ENCODE measurements at regions not wholly inside any gene's neighbourhood (a gene's known extent, or its start where the extent isn't known, plus 50 kb on each side); places are given as distances from the start of the nearest gene placed in this dataset.

DNA sequence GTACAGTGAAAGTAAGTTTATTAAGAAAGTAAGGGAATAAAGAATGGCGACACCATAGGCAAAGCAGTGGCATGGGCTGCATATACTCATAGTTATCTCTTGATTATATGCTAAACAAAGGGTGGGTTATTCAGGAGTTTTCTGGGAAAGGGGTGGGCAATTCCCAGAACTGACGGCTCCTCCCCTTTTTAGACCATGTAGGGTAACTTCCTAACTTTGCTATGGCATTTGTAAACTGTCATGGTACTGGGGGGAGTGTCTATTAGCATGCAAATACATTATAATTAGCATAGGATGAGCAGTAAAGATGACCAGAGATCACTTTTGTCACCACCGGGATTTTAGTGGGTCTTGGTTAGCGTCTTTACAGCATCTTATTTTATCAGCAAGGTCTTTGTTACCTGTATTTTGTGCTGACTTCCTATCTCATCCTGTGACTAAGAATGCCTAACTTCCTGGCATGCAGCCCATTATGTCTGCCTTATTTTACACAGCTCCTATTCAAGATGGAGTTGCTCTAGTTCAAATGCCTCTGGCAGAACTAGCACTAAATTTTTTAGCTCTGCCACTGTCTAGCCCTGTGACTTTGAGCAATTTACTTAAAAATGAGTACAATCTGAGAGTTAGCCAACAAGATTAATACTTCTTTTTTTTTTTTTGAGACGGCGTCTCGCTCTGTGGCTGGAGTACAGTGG lies 110.3 kb upstream of the PALMD start:
- Histone ChIP-seq H3K27ac (ENCODE audit: low read depth in 1 of 2, low read length in 2 of 2) (no peak overlapping the region), H3K36me3 (replicated peaks in 1 of 2; ENCODE audit: control insufficient read depth in 1 of 2, insufficient read depth in 2 of 2, low read length in 2 of 2) (no peaks in the 10 kb centered on the region), H3K27me3 (ENCODE audit: control insufficient read depth in 2 of 2, insufficient read depth in 2 of 2, low read length in 2 of 2) (no peaks in the 10 kb centered on the region), H3K4me2 (replicated peaks; ENCODE audit: extremely low read depth, low read length, poor library complexity, severe bottlenecking) (no peak overlapping the region), H3K4me1 (ENCODE audit: control insufficient read depth in 1 of 2, insufficient read depth in 2 of 2, low read length in 2 of 2) (no peaks in the 10 kb centered on the region), H2AFZ (ENCODE audit: insufficient read depth, low read depth, low read length, poor library complexity, severe bottlenecking) (no peak overlapping the region), H3K4me3 (replicated peaks in 1 of 3; ENCODE audit: low read depth in 2 of 3, low read length in 3 of 3) (no peak overlapping the region), H4K20me1 (ENCODE audit: insufficient read depth, low read length) (no peaks in the 10 kb centered on the region), H3K9me3 (replicated peaks in 1 of 2; ENCODE audit: control insufficient read depth in 1 of 2, insufficient read depth in 1 of 2, low read length in 2 of 2) (no peaks in the 10 kb centered on the region), H3K9ac (ENCODE audit: insufficient read depth, low read length, poor library complexity, severe bottlenecking) (no peak overlapping the region), H3K79me2 (ENCODE audit: insufficient read depth, low read length) (no peaks in the 10 kb centered on the region)
- Mint-ChIP-seq H3K9me3 (no peaks in the 10 kb centered on the region), H3K27ac (no peak overlapping the region), H3K4me3 (no peak overlapping the region), H3K4me1 (no peaks in the 10 kb centered on the region), H3K36me3 (no peaks in the 10 kb centered on the region), H3K27me3 (ENCODE audit: low read depth in 3 of 3) (peaks cover 0 to 3% (median 2%) of the 10 kb centered on the region in 3 donors)
- intact Hi-C loops (cut with micrococcal nuclease) = no loop called here
- TF ChIP-seq CTCF (IDR thresholded peaks at IDR 0.05) = no peak
- 100% methylated on average over 2 of the region's 7 CpGs for WGBS (ENCODE audit: insufficient coverage)
- DNase-seq = no peak

DNA sequence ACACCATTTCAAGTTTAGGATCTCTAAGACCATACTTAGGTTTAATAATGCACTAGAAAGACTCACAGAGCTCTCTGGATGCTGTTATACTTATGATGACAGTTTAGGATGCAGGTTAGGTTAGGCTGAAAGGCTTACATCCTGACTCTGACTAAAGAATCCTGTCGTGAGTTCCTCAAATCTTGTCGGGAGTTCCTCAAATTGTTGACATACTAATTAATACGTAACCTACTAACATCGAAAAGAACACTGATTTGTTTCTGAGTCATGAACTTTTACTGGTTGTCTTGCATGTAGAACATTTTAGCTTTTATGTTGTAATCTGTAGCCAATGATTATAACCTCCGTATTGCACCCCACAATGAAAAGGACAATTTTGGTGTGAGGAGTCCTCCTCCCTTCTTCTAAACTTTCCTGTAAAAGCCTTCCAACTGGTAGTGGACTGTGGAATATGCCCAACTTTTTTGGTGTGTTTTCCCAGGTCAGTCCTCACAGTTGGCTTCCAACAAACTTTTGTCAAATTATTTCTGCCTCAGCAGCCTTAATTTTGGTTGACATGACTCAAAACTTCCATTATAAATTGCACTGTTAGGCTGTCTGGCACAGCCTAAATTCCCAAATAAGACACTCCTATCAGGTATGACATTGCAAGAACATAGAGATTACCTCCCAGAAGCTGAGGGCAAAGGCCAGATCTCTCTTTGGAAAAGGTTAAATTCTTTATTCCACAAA lies 107.9 kb upstream of the PALMD start:
- DNase-seq = peak in 1 of 3 donors; percentile 7
- no peak overlapping the region for H3K4me3 ChIP-seq (replicated peaks in 1 of 3; ENCODE audit: low read depth in 2 of 3, low read length in 3 of 3)
- Mint-ChIP-seq H3K4me1 (no peaks in the 10 kb centered on the region), H3K27me3 (ENCODE audit: low read depth in 3 of 3) (peaks cover 1 to 2% (median 2%) of the 10 kb centered on the region in 3 donors), H3K9me3 (no peaks in the 10 kb centered on the region), H3K4me3 (no peak overlapping the region), H3K36me3 (no peaks in the 10 kb centered on the region), H3K27ac (no peak overlapping the region)
- intact Hi-C loops (cut with micrococcal nuclease) = no loop called here
- no peaks in the 10 kb centered on the region for H3K27me3 ChIP-seq (ENCODE audit: control insufficient read depth in 2 of 2, insufficient read depth in 2 of 2, low read length in 2 of 2)
- H3K36me3 ChIP-seq (replicated peaks in 1 of 2; ENCODE audit: control insufficient read depth in 1 of 2, insufficient read depth in 2 of 2, low read length in 2 of 2) = no peaks in the 10 kb centered on the region
- H3K9me3 ChIP-seq (replicated peaks in 1 of 2; ENCODE audit: control insufficient read depth in 1 of 2, insufficient read depth in 1 of 2, low read length in 2 of 2) = no peaks in the 10 kb centered on the region
- H3K27ac ChIP-seq (ENCODE audit: low read depth in 1 of 2, low read length in 2 of 2) = no peak overlapping the region
- no peaks in the 10 kb centered on the region for H4K20me1 ChIP-seq (ENCODE audit: insufficient read depth, low read length)
- no peak overlapping the region for H2AFZ ChIP-seq (ENCODE audit: insufficient read depth, low read depth, low read length, poor library complexity, severe bottlenecking)
- no peak overlapping the region for H3K4me2 ChIP-seq (replicated peaks; ENCODE audit: extremely low read depth, low read length, poor library complexity, severe bottlenecking)
- H3K9ac ChIP-seq (ENCODE audit: insufficient read depth, low read length, poor library complexity, severe bottlenecking) = no peak overlapping the region
- no peaks in the 10 kb centered on the region for H3K79me2 ChIP-seq (ENCODE audit: insufficient read depth, low read length)
- TF ChIP-seq CTCF (IDR thresholded peaks at IDR 0.05) = no peak
- H3K4me1 ChIP-seq (ENCODE audit: control insufficient read depth in 1 of 2, insufficient read depth in 2 of 2, low read length in 2 of 2) = no peaks in the 10 kb centered on the region
- no CpG with 5 or more reads among the region's 5 CpGs for WGBS (ENCODE audit: insufficient coverage)

All from CD14-positive monocyte (primary cell).